Adrenal gland (tissue), 5 donors: ENCODE measurements at regions not wholly inside any gene's neighbourhood (a gene's known extent, or its start where the extent isn't known, plus 50 kb on each side); places are given as distances from the start of the nearest gene placed in this dataset.

Experiments
- POLR2A ChIP-seq, 2 donors: fragments of 450-650 bp; IDR thresholded peaks; one replicate each; pipeline ENCODE4 v1.6.1; 2017; ENCODE audit warnings: antibody characterized with exemption in 2 of 2, mild to moderate bottlenecking in 2 of 2, moderate library complexity in 1 of 2
- TF ChIP-seq, protein P1 (sequence below), 6 experiments: fragments of 450-650 bp in 4 of 6; fragments of 200-600 bp in 2 of 6; sonication (generic) in 1 of 6; IDR thresholded peaks; 1 replicate in 5 of 6; 2 replicates in 1 of 6; pipeline versions ENCODE4 v1.5.1 to v1.8.0; 2016 to 2021; ENCODE audit warnings: antibody characterized with exemption in 6 of 6, mild to moderate bottlenecking in 2 of 6, moderate library complexity in 1 of 6
- donor health status: DM: no; HTN: no; CAD: no.

DNA sequence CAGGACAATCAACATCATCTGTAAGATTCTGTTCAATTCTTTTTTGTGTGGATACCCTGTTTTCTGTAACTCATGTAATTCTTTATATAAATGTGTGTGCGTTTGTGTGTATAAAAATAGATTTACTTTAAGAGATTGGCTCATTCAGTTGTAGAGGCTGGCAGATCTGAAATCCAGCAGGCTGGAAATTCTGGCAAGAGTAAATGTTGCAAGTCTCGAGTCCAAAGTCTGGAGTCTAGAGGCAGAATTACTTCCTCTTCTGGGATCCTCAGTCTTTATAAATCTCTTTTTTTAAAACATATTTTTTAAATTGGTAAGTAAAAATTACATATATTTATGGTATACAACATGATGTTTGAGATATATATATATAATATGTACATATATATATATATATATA is 202.1 kb upstream of the TMEM161B start:
- TF ChIP-seq, protein P1, sequence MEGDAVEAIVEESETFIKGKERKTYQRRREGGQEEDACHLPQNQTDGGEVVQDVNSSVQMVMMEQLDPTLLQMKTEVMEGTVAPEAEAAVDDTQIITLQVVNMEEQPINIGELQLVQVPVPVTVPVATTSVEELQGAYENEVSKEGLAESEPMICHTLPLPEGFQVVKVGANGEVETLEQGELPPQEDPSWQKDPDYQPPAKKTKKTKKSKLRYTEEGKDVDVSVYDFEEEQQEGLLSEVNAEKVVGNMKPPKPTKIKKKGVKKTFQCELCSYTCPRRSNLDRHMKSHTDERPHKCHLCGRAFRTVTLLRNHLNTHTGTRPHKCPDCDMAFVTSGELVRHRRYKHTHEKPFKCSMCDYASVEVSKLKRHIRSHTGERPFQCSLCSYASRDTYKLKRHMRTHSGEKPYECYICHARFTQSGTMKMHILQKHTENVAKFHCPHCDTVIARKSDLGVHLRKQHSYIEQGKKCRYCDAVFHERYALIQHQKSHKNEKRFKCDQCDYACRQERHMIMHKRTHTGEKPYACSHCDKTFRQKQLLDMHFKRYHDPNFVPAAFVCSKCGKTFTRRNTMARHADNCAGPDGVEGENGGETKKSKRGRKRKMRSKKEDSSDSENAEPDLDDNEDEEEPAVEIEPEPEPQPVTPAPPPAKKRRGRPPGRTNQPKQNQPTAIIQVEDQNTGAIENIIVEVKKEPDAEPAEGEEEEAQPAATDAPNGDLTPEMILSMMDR (IDR thresholded peaks at IDR 0.05): no peak
- no peak for TF ChIP-seq POLR2A (IDR thresholded peaks at IDR 0.05)
